ENCODE measurements at regions not wholly inside any gene's neighbourhood (a gene's known extent, or its start where the extent isn't known, plus 50 kb on each side); places are given as distances from the start of the nearest gene placed in this dataset.

DNA sequence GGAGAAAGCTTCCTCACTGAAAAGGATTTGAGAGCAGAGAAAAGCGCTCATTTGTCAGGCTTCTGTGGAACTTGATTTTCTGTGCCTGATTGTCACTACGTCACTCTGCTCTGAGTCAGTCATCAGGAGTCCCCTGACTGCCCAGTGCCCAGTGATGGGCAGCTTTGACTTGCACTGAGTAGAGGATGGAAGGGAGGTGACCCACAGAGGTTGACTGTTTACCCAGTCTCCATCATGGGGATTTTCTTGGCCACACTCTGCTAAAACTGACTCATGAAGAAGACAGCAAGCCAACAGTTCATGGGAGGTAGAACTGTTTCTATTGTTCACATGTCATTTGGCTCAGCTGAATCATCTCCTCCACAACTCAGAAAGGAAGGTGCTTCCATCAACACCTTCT lies 82.1 kb upstream of the DUSP10 start:
- no peak for TF ChIP-seq YY1 (IDR thresholded peaks at IDR 0.05; ENCODE audit: low read depth)
- TF ChIP-seq TEAD4 (IDR thresholded peaks at IDR 0.05; ENCODE audit: borderline replicate concordance, insufficient read depth) = no peak
- TF ChIP-seq EZH2phosphoT487 (IDR thresholded peaks at IDR 0.05; ENCODE audit: borderline replicate concordance, low read depth) = no peak
- no peak for TF ChIP-seq RAD21 (IDR thresholded peaks at IDR 0.05; ENCODE audit: low read length)
- TF ChIP-seq RCOR1 (IDR thresholded peaks at IDR 0.05; ENCODE audit: low read length) = no peak
- TF ChIP-seq MAX (IDR thresholded peaks at IDR 0.05; ENCODE audit: low read depth) = no peak
- TF ChIP-seq CHD2 (IDR thresholded peaks at IDR 0.05; ENCODE audit: low read length, partially characterized antibody) = no peak
- TF ChIP-seq TCF12 (IDR thresholded peaks at IDR 0.05) = no peak
- no peak for TF ChIP-seq GABPA (IDR thresholded peaks at IDR 0.05; ENCODE audit: low read depth)
- TF ChIP-seq, protein P1, sequence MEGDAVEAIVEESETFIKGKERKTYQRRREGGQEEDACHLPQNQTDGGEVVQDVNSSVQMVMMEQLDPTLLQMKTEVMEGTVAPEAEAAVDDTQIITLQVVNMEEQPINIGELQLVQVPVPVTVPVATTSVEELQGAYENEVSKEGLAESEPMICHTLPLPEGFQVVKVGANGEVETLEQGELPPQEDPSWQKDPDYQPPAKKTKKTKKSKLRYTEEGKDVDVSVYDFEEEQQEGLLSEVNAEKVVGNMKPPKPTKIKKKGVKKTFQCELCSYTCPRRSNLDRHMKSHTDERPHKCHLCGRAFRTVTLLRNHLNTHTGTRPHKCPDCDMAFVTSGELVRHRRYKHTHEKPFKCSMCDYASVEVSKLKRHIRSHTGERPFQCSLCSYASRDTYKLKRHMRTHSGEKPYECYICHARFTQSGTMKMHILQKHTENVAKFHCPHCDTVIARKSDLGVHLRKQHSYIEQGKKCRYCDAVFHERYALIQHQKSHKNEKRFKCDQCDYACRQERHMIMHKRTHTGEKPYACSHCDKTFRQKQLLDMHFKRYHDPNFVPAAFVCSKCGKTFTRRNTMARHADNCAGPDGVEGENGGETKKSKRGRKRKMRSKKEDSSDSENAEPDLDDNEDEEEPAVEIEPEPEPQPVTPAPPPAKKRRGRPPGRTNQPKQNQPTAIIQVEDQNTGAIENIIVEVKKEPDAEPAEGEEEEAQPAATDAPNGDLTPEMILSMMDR (IDR thresholded peaks at IDR 0.05) = no peak
- TF ChIP-seq, protein P2, sequence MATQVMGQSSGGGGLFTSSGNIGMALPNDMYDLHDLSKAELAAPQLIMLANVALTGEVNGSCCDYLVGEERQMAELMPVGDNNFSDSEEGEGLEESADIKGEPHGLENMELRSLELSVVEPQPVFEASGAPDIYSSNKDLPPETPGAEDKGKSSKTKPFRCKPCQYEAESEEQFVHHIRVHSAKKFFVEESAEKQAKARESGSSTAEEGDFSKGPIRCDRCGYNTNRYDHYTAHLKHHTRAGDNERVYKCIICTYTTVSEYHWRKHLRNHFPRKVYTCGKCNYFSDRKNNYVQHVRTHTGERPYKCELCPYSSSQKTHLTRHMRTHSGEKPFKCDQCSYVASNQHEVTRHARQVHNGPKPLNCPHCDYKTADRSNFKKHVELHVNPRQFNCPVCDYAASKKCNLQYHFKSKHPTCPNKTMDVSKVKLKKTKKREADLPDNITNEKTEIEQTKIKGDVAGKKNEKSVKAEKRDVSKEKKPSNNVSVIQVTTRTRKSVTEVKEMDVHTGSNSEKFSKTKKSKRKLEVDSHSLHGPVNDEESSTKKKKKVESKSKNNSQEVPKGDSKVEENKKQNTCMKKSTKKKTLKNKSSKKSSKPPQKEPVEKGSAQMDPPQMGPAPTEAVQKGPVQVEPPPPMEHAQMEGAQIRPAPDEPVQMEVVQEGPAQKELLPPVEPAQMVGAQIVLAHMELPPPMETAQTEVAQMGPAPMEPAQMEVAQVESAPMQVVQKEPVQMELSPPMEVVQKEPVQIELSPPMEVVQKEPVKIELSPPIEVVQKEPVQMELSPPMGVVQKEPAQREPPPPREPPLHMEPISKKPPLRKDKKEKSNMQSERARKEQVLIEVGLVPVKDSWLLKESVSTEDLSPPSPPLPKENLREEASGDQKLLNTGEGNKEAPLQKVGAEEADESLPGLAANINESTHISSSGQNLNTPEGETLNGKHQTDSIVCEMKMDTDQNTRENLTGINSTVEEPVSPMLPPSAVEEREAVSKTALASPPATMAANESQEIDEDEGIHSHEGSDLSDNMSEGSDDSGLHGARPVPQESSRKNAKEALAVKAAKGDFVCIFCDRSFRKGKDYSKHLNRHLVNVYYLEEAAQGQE (IDR thresholded peaks at IDR 0.05; ENCODE audit: low read depth, low read length) = no peak
- no peak for TF ChIP-seq ELF1 (IDR thresholded peaks at IDR 0.05)
